IMR-90 (cell line): ENCODE measurements at regions not wholly inside any gene's neighbourhood (a gene's known extent, or its start where the extent isn't known, plus 50 kb on each side); places are given as distances from the start of the nearest gene placed in this dataset.
A peak's percentile ranks its signal among the peaks of the same experiment; 100 is the strongest.

Experiments used
- ATAC-seq: fragments of 200-7000 bp; cut with Tn5 transposase; 2 replicates; pipeline ENCODE4 v1.9.1; 2020; ENCODE audit warnings: low read depth, mild to moderate bottlenecking, moderate library complexity
- BruUV-seq: library from RNA; stranded (reverse); fragments of 400-500 nt; replicated peaks from 2 replicates; lab custom pipeline; 2021; lab: Mats Ljungman, UMichigan
- CTCF ChIA-PET: fragments of 300-600 bp; formaldehyde crosslinking; extraction: SDS; loops from one replicate; lab custom pipeline; 2021; ENCODE audit warnings: antibody characterized with exemption; lab: Yijun Ruan, JAX
- POLR2A ChIA-PET: fragments of 300-600 bp; sonication (Branson Sonifier 250); formaldehyde crosslinking; loops from one replicate; lab custom pipeline; 2022; ENCODE audit warnings: antibody characterized with exemption; ENCODE audit not compliant: unreplicated experiment; lab: Charles Lee
- DNase-seq: peaks from one replicate; pipeline ENCODE4 v3.0.0; 2013
- H2AFZ ChIP-seq: replicated peaks from 2 replicates; pipeline ENCODE3; 2013; ENCODE audit warnings: low read length, mild to moderate bottlenecking; ENCODE audit not compliant: poor library complexity
- H2AK5ac ChIP-seq: 2 replicates; pipeline ENCODE4 v1.6.1; 2013; ENCODE audit warnings: low read depth, low read length, inconsistent platforms
- H2AK9ac ChIP-seq: replicated peaks from 2 replicates; pipeline ENCODE3; 2013; ENCODE audit warnings: mild to moderate bottlenecking, low read depth, low read length, moderate library complexity; ENCODE audit not compliant: poor library complexity
- H2BK120ac ChIP-seq: 2 replicates; pipeline ENCODE4 v1.6.1; 2013; ENCODE audit warnings: low read depth, low read length, inconsistent platforms
- H2BK15ac ChIP-seq: 3 replicates; pipeline ENCODE4 v1.6.1; 2013; ENCODE audit warnings: low read depth, low read length, inconsistent platforms
- H2BK20ac ChIP-seq: 2 replicates; pipeline ENCODE4 v1.6.1; 2013; ENCODE audit warnings: low read depth, mild to moderate bottlenecking, inconsistent platforms, low read length, moderate library complexity
- H2BK5ac ChIP-seq: 2 replicates; pipeline ENCODE4 v1.6.1; 2013; ENCODE audit warnings: mild to moderate bottlenecking, low read depth, low read length, inconsistent platforms; ENCODE audit not compliant: poor library complexity, severe bottlenecking
- H3K14ac ChIP-seq: replicated peaks from 2 replicates; pipeline ENCODE4 v1.6.1; 2013; ENCODE audit warnings: low read depth, low read length, inconsistent platforms
- H3K18ac ChIP-seq: 2 replicates; pipeline ENCODE4 v1.6.1; 2013; ENCODE audit warnings: low read depth, low read length, control low read depth
- H3K23ac ChIP-seq: 2 replicates; pipeline ENCODE4 v1.6.1; 2013; ENCODE audit warnings: low read depth, low read length, inconsistent platforms
- H3K27ac ChIP-seq: 2 replicates; pipeline ENCODE4 v1.5.1; 2013; ENCODE audit warnings: mild to moderate bottlenecking, control low read depth, low read length; ENCODE audit not compliant: insufficient read depth
- H3K27me3 ChIP-seq: 2 replicates; pipeline ENCODE4 v1.6.1; 2013; ENCODE audit warnings: low read length; ENCODE audit not compliant: control insufficient read depth, insufficient read depth
- H3K36me3 ChIP-seq: 2 replicates; pipeline ENCODE4 v1.6.1; 2013; ENCODE audit warnings: low read length, mixed read lengths; ENCODE audit not compliant: control insufficient read depth, insufficient read depth
- H3K4ac ChIP-seq: 2 replicates; pipeline ENCODE4 v1.6.1; 2013; ENCODE audit warnings: low read depth, low read length, inconsistent platforms
- H3K4me1 ChIP-seq: 2 replicates; pipeline ENCODE4 v1.6.1; 2013; ENCODE audit warnings: low read length, mixed read lengths; ENCODE audit not compliant: control insufficient read depth, insufficient read depth
- H3K4me2 ChIP-seq: 2 replicates; pipeline ENCODE4 v1.6.1; 2013; ENCODE audit warnings: low read depth, mild to moderate bottlenecking, control low read depth, low read length, moderate library complexity
- H3K4me3 ChIP-seq: 2 replicates; pipeline ENCODE4 v1.5.1; 2013; ENCODE audit warnings: low read depth, mild to moderate bottlenecking, control low read depth, low read length, moderate library complexity; ENCODE audit not compliant: insufficient read depth
- H3K56ac ChIP-seq: 2 replicates; pipeline ENCODE4 v1.6.1; 2013; ENCODE audit warnings: low read length, inconsistent platforms; ENCODE audit not compliant: insufficient read depth; ENCODE audit errors: extremely low read depth
- H3K79me1 ChIP-seq, 2 experiments: 2 replicates each; pipeline ENCODE4 v1.6.1; 2013; ENCODE audit warnings: low read length in 2 of 2, inconsistent platforms in 1 of 2, low read depth in 1 of 2
- H3K9ac ChIP-seq: 2 replicates; pipeline ENCODE4 v1.6.1; 2013; ENCODE audit warnings: low read depth, low read length, control low read depth
- H3K9me1 ChIP-seq: 2 replicates; pipeline ENCODE4 v1.6.1; 2013; ENCODE audit warnings: low read length, inconsistent platforms; ENCODE audit not compliant: insufficient read depth
- H3K9me3 ChIP-seq: 2 replicates; pipeline ENCODE4 v1.6.1; 2013; ENCODE audit warnings: low read length; ENCODE audit not compliant: control insufficient read depth, insufficient read depth
- H4K20me1 ChIP-seq: 2 replicates; pipeline ENCODE4 v1.6.1; 2013; ENCODE audit warnings: low read length, inconsistent platforms; ENCODE audit not compliant: insufficient read depth
- H4K5ac ChIP-seq: 2 replicates; pipeline ENCODE4 v1.6.1; 2013; ENCODE audit warnings: mild to moderate bottlenecking, low read depth, low read length, control low read depth
- H4K8ac ChIP-seq, 2 experiments: 2 replicates each; pipeline ENCODE4 v1.6.1; 2013; ENCODE audit warnings: low read depth in 2 of 2, low read length in 2 of 2, control low read depth in 1 of 2, inconsistent platforms in 1 of 2
- H4K91ac ChIP-seq: 2 replicates; pipeline ENCODE4 v1.6.1; 2013; ENCODE audit warnings: low read depth, low read length, inconsistent platforms; ENCODE audit not compliant: insufficient read depth
- CEBPB ChIP-seq: IDR thresholded peaks from 2 replicates; pipeline ENCODE4 v1.6.1; 2012; ENCODE audit warnings: low read depth, low read length, improper control_type of control experiment
- MXI1 ChIP-seq: IDR thresholded peaks from 2 replicates; pipeline ENCODE4 v1.6.1; 2012; ENCODE audit warnings: low read depth, mild to moderate bottlenecking, low read length, moderate library complexity, borderline replicate concordance
- whole genome bisulfite sequencing, 2 experiments: methylation state at CpG; one replicate each; pipeline versions ENCODE4 v1.1.5 to v1.1.7; 2013; ENCODE audit warnings: missing lambda C conversion rate in 2 of 2; ENCODE audit not compliant: insufficient read length in 1 of 2; ENCODE audit errors: extremely low coverage in 2 of 2; 5-methylcytosine and 5-hydroxymethylcytosine counted together
- dilution Hi-C: fragments of 300-500 bp; cut with HindIII; formaldehyde crosslinking; loops from one replicate; pipeline ENCODE4 v1.14.3; 2018; ENCODE audit warnings: low sequenced_read_pairs; ENCODE audit not compliant: unreplicated experiment
- in situ Hi-C: fragments of 300-500 bp; cut with MboI; formaldehyde crosslinking; loops from 3 replicates; pipeline ENCODE4 v1.14.3; 2019; ENCODE audit warnings: low sequenced_read_pairs, inconsistent platforms, mixed read lengths
- intact Hi-C: fragments of 100-400 bp; cut with micrococcal nuclease; formaldehyde crosslinking; loops from 2 replicates; pipeline ENCODE4 v1.10.0; 2022

DNA sequence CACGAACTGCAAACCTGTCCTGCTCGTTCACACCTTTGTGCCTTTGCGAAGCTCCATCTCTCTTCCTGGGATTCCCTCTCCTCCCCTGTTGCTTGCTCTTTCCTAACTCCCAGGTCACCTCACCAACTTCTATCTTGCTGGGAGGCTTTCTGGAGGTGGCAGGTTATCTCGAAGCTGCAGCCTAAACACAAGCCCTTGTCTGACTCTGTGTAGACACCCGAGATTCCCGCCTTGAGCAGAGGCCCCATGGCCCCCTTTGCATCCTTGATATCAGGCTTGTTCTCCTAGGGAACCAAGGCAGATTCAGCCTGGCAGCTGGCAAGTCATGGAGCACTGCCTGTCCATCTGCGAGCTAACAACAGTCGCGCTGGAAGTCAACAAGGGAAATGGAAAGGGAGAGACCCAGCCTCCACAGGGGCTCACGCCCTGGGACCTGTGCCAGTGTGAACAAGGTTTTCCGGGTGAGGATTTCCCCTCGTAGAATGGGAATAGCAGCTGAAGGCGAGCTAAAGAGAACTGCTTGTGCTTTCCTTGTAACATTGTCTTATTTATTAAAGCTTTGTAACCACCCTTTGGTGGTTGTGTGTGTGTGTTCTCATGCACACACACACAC is 109.5 kb upstream of the JUN start:
- Histone ChIP-seq H2BK20ac (no peak overlapping the region), H3K14ac (no peak overlapping the region; the same call in 1 of the 2 replicates), H3K4me2 (no peak overlapping the region), H3K56ac (no peak overlapping the region), H2AFZ (peak overlapping the region; percentile 9), H2AK5ac (peak overlapping the region; percentile 53; the same call in 1 of the 2 replicates), H3K36me3 (no peaks in the 10 kb centered on the region), H4K5ac (no peak overlapping the region), H4K8ac (no peak overlapping the region), H3K23ac (no peak overlapping the region), H2BK15ac (no peak overlapping the region), H3K18ac (no peak overlapping the region), H4K20me1 (no peaks in the 10 kb centered on the region), H3K9me1 (peaks cover 10% of the 10 kb centered on the region), H3K4ac (no peak overlapping the region), H3K27ac (no peak overlapping the region), H3K79me1 (no peaks in the 10 kb centered on the region), H3K4me3 (no peak overlapping the region), H4K91ac (no peak overlapping the region), H3K9me3 (no peaks in the 10 kb centered on the region), H3K27me3 (no peaks in the 10 kb centered on the region), H2BK120ac (peak overlapping the region; percentile 18; the same call in 1 of the 2 replicates), H2AK9ac (no peak overlapping the region), H3K4me1 (peaks cover 15% of the 10 kb centered on the region), H3K9ac (no peak overlapping the region), H2BK5ac (no peak overlapping the region)
- in situ Hi-C loops (no loop called here), intact Hi-C loops (no loop called here), dilution Hi-C loops (no loop called here)
- TF ChIP-seq CEBPB (no peak), MXI1 (no peak)
- 43% methylated on average over 6 of the region's 13 CpGs; no CpG with 5 or more reads in 1 of the 2 experiments for WGBS, 2 experiments
- ATAC-seq (no peak), DNase-seq (no peak)
- POLR2A ChIA-PET: interaction anchor here (0.7 kb wide), 1 partner anchor 676 kb away, joined by 3 read pairs; no protein-coding TSS in a partner anchor
- CTCF ChIA-PET: interaction anchor here (1.4 kb wide), 1 partner anchor 10 kb away, joined by 4 read pairs; no protein-coding TSS in a partner anchor
- no TSS peak for BruUV-seq
